ENCODE measurements at regions not wholly inside any gene's neighbourhood (a gene's known extent, or its start where the extent isn't known, plus 50 kb on each side); places are given as distances from the start of the nearest gene placed in this dataset.

- TF ChIP-seq, protein P1, sequence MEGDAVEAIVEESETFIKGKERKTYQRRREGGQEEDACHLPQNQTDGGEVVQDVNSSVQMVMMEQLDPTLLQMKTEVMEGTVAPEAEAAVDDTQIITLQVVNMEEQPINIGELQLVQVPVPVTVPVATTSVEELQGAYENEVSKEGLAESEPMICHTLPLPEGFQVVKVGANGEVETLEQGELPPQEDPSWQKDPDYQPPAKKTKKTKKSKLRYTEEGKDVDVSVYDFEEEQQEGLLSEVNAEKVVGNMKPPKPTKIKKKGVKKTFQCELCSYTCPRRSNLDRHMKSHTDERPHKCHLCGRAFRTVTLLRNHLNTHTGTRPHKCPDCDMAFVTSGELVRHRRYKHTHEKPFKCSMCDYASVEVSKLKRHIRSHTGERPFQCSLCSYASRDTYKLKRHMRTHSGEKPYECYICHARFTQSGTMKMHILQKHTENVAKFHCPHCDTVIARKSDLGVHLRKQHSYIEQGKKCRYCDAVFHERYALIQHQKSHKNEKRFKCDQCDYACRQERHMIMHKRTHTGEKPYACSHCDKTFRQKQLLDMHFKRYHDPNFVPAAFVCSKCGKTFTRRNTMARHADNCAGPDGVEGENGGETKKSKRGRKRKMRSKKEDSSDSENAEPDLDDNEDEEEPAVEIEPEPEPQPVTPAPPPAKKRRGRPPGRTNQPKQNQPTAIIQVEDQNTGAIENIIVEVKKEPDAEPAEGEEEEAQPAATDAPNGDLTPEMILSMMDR (IDR thresholded peaks at IDR 0.05), result no peak
- TF ChIP-seq MAZ (IDR thresholded peaks at IDR 0.05; ENCODE audit: borderline replicate concordance, low read depth, low read length), result no peak
- no peak for TF ChIP-seq KDM5A (IDR thresholded peaks at IDR 0.05)
- TF ChIP-seq NPAS2 (CRISPR knock-in tag; IDR thresholded peaks at IDR 0.05; ENCODE audit: borderline replicate concordance), result no peak
- no peak for TF ChIP-seq MAFK (IDR thresholded peaks at IDR 0.05; ENCODE audit: partially characterized antibody)
- TF ChIP-seq EHMT2 (IDR thresholded peaks at IDR 0.05; ENCODE audit: low read depth), result no peak
- ATAC-seq (no peak), DNase-seq (ENCODE audit: low read depth in 1 of 2, low spot score in 1 of 2) (no peak), FAIRE-seq (no peak)
- H3K27ac ChIP-seq, result no peak overlapping the region
- no peak overlapping the region for H3K4me2 ChIP-seq
- WGBS (ENCODE audit: missing lambda C conversion rate), result 62% methylated on average over 4 of the region's 4 CpGs
- H3K4me3 ChIP-seq, result no peak overlapping the region
- ChIA-PET POLR2A (no interaction called here), CTCF (interaction anchor here (1.3 kb wide), 1 partner anchor 41 kb away, joined by 3 read pairs; no protein-coding TSS in a partner anchor)
- H3K4me1 ChIP-seq, result no peaks in the 10 kb centered on the region
- H3K9me3 ChIP-seq, result no peaks in the 10 kb centered on the region
Observed at GRCh38 chr17:62149961-62150360, 84.9 kb upstream of the MED13 start.

- Histone ChIP-seq H3K9me3 (no peaks in the 10 kb centered on the region), H3K4me3 (no peak overlapping the region), H3K27ac (no peak overlapping the region), H3K4me1 (no peaks in the 10 kb centered on the region; the same call in 2 of the 3 replicates), H3K4me2 (no peak overlapping the region)
- ChIA-PET POLR2A (no interaction called here), CTCF (interaction anchor here (0.7 to 2.1 kb wide), 3 partner anchors 11 to 23 kb away, joined by 3 to 6 read pairs (median 4); no protein-coding TSS in a partner anchor)
- no peak for TF ChIP-seq HEYL (CRISPR knock-in tag; IDR thresholded peaks at IDR 0.05)
- TF ChIP-seq HMGXB4 (CRISPR knock-in tag; IDR thresholded peaks at IDR 0.05; ENCODE audit: borderline replicate concordance), result no peak
- TF ChIP-seq PBX3 (IDR thresholded peaks at IDR 0.05), result no peak
- no peak for TF ChIP-seq NR3C1 (IDR thresholded peaks at IDR 0.05)
- TF ChIP-seq HES2 (IDR thresholded peaks at IDR 0.05), result no peak
- TF ChIP-seq, protein P2, sequence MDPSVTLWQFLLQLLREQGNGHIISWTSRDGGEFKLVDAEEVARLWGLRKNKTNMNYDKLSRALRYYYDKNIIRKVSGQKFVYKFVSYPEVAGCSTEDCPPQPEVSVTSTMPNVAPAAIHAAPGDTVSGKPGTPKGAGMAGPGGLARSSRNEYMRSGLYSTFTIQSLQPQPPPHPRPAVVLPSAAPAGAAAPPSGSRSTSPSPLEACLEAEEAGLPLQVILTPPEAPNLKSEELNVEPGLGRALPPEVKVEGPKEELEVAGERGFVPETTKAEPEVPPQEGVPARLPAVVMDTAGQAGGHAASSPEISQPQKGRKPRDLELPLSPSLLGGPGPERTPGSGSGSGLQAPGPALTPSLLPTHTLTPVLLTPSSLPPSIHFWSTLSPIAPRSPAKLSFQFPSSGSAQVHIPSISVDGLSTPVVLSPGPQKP (IDR thresholded peaks at IDR 0.05; ENCODE audit: low read depth, low read length), result no peak
- TF ChIP-seq, protein P1 (IDR thresholded peaks at IDR 0.05), result no peak
- TF ChIP-seq RCOR1 (IDR thresholded peaks at IDR 0.05; ENCODE audit: low read depth, low read length), result no peak
- TF ChIP-seq FOXS1 (CRISPR knock-in tag; IDR thresholded peaks at IDR 0.05), result no peak
- TF ChIP-seq CBX8 (IDR thresholded peaks at IDR 0.05), result no peak
- no peak for TF ChIP-seq RNF2 (IDR thresholded peaks at IDR 0.05; ENCODE audit: borderline replicate concordance, low read depth)
- FAIRE-seq (no peak), ATAC-seq (no peak), DNase-seq (ENCODE audit: low read depth in 1 of 2, low spot score in 1 of 2) (no peak)
- WGBS (ENCODE audit: missing lambda C conversion rate), result 91% methylated on average over 1 of the region's 4 CpGs
Observed at GRCh38 chr17:62147284-62147683, 82.2 kb upstream of the MED13 start.

Data from A549 (cell line).